ENCODE measurements at regions not wholly inside any gene's neighbourhood (a gene's known extent, or its start where the extent isn't known, plus 50 kb on each side); places are given as distances from the start of the nearest gene placed in this dataset.

- Histone ChIP-seq H3K4me3 (ENCODE audit: low read length in 3 of 3) (no peak overlapping the region), H3K27me3 (ENCODE audit: control insufficient read depth, insufficient read depth, low read length) (no peaks in the 10 kb centered on the region), H3K9me3 (ENCODE audit: control insufficient read depth in 2 of 3, insufficient read depth in 1 of 3, low read length in 3 of 3) (no peaks in the 10 kb centered on the region), H3K27ac (ENCODE audit: low read depth in 2 of 2, low read length in 2 of 2) (no peak overlapping the region), H3K9ac (ENCODE audit: low read length in 3 of 3) (no peak overlapping the region), H3K4me1 (ENCODE audit: control insufficient read depth in 2 of 3, insufficient read depth in 2 of 3, low read depth in 1 of 3, low read length in 3 of 3) (no peaks in the 10 kb centered on the region), H3K36me3 (ENCODE audit: control insufficient read depth in 2 of 3, insufficient read depth in 3 of 3, low read length in 3 of 3) (no peaks in the 10 kb centered on the region)
- TF ChIP-seq CTCF (IDR thresholded peaks at IDR 0.05; ENCODE audit: borderline replicate concordance, extremely low read depth, insufficient read depth), result peak; percentile 86
- DNase-seq (peak; percentile 64 to 82 (median 70)), FAIRE-seq (no peak)
- intact Hi-C loops (cut with DNase I), result loop anchor here (10.0 kb wide), 1 partner anchor 113 kb away; no protein-coding TSS in a partner anchor
Measured at GRCh38 chr3:124467980-124468902, 262.0 kb upstream of the UMPS start.

- H3K4me1 ChIP-seq (ENCODE audit: control insufficient read depth in 2 of 3, insufficient read depth in 2 of 3, low read depth in 1 of 3, low read length in 3 of 3), result no peaks in the 10 kb centered on the region
- no peak for DNase-seq
- no peaks in the 10 kb centered on the region for H3K27me3 ChIP-seq (ENCODE audit: control insufficient read depth, insufficient read depth, low read length)
- H3K27ac ChIP-seq (ENCODE audit: low read depth in 2 of 2, low read length in 2 of 2), result no peak overlapping the region
- intact Hi-C loops (cut with DNase I), result loop anchor here (10.0 kb wide), 1 partner anchor 115 kb away; no protein-coding TSS in a partner anchor
- FAIRE-seq, result no peak
- no peaks in the 10 kb centered on the region for H3K36me3 ChIP-seq (ENCODE audit: control insufficient read depth in 2 of 3, insufficient read depth in 3 of 3, low read length in 3 of 3)
- no peak for TF ChIP-seq CTCF (IDR thresholded peaks at IDR 0.05; ENCODE audit: borderline replicate concordance, extremely low read depth, insufficient read depth)
- no peak overlapping the region for H3K4me3 ChIP-seq (ENCODE audit: low read length in 3 of 3)
- no peak overlapping the region for H3K9ac ChIP-seq (ENCODE audit: low read length in 3 of 3)
- H3K9me3 ChIP-seq (ENCODE audit: control insufficient read depth in 2 of 3, insufficient read depth in 1 of 3, low read length in 3 of 3), result no peaks in the 10 kb centered on the region
Measured at GRCh38 chr3:124469555-124469954, 260.7 kb upstream of the UMPS start.

- no peaks in the 10 kb centered on the region for H3K4me1 ChIP-seq (ENCODE audit: control insufficient read depth in 2 of 3, insufficient read depth in 2 of 3, low read depth in 1 of 3, low read length in 3 of 3)
- DNase-seq, result no peak
Measured at GRCh38 chr3:124478830-124479229, 251.4 kb upstream of the UMPS start.

More at GRCh38 chr3:124478830-124479229, 251.4 kb upstream of the UMPS start:
- H3K36me3 ChIP-seq (ENCODE audit: control insufficient read depth in 2 of 3, insufficient read depth in 3 of 3, low read length in 3 of 3), result peaks cover 0 to 2% (median 0%) of the 10 kb centered on the region in 3 donors
- no peaks in the 10 kb centered on the region for H3K9me3 ChIP-seq (ENCODE audit: control insufficient read depth in 2 of 3, insufficient read depth in 1 of 3, low read length in 3 of 3)
- intact Hi-C loops (cut with DNase I), result no loop called here
- no peak overlapping the region for H3K9ac ChIP-seq (ENCODE audit: low read length in 3 of 3)
- no peak overlapping the region for H3K4me3 ChIP-seq (ENCODE audit: low read length in 3 of 3)
- H3K27me3 ChIP-seq (ENCODE audit: control insufficient read depth, insufficient read depth, low read length), result no peaks in the 10 kb centered on the region
- no peak overlapping the region for H3K27ac ChIP-seq (ENCODE audit: low read depth in 2 of 2, low read length in 2 of 2)
- no peak for TF ChIP-seq CTCF (IDR thresholded peaks at IDR 0.05; ENCODE audit: borderline replicate concordance, extremely low read depth, insufficient read depth)
- FAIRE-seq, result no peak
